CD4-positive, alpha-beta T cell treated with Interleukin-12 subunit alpha and Interleukin-12 subunit beta, for 1 hour (primary cell): ENCODE measurements at regions not wholly inside any gene's neighbourhood (a gene's known extent, or its start where the extent isn't known, plus 50 kb on each side); places are given as distances from the start of the nearest gene placed in this dataset.

Experiments used
- DNase-seq: peaks from one replicate; pipeline ENCODE4 v3.0.0-alpha.2; 2020

DNA sequence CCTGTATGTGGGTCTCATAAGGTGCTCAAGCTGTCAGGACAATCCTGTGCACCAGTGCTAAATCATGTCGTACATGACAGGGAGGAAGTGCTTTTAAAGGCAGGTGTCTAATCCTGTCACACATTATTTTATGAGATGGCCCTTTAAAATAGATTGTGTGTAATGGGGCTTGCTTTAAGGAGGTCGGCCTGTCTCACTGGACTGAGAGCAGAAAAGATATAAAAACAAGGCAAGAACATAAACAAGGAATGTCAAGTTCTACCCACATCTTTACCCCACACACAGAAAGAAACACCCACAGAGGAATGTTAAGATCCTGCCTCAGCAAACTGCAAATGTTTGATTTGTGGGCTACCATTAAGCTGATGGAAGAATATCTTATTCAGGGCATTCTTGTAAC lies 279.0 kb downstream of the FOXA2 start:
- no peak for DNase-seq

DNA sequence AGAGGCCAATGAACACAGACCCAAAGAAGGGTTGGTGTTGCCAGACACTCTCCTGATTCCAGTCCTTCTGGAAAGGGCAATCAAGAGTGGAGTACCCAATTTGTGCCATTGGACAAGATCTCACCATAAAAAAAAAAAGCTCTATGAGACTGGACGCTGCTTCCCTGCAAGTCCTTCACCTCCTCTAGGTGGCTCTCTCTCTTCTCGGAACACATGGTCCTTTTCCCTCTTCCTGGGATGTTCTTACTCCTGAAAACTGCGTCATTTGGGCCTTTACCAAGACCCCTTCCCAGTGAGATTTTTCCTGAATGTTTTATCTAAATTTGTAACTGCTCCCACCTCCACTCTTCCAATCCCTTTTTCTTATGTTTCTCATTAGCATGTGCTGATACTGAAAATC lies 280.8 kb downstream of the FOXA2 start:
- no peak for DNase-seq

DNA sequence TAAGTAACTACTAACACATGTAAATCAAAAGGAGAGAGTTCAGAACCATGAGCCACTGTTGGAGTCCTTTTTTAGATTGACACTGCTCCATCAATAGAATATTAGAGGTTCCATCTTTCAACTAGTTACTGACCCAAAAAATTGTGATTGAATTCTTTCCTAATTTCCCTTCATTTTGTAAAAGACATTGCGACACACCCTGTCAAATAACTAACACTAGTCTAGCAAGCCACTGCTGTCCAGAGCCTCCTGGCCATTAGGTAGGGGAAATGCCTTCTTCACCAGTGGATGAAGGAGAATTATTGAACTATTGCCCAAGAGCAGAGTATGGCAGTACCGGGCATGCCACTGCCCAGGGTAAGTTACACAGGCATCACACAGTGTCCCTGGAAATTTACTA lies 282.3 kb downstream of the FOXA2 start:
- DNase-seq, result no peak

DNA sequence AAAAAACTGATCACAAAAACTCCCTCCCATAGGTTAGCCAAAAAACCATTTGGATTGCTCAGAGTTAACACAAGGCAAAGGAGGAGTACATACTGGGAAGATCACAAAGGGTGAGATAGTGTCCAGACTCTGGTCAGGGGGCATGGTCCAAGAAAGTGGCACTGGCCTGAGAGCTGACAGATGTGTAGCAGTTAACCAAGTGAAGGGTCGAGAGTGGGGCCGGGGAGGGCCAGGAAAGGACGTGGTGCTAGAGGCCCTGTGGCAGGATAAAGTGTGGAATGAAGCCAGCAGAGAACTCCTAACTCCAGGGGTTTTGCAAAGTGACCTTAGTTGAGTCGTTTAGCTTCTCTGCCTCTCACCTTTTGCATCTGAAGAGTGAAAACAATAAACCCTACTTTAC lies 290.5 kb downstream of the FOXA2 start:
- no peak for DNase-seq

DNA sequence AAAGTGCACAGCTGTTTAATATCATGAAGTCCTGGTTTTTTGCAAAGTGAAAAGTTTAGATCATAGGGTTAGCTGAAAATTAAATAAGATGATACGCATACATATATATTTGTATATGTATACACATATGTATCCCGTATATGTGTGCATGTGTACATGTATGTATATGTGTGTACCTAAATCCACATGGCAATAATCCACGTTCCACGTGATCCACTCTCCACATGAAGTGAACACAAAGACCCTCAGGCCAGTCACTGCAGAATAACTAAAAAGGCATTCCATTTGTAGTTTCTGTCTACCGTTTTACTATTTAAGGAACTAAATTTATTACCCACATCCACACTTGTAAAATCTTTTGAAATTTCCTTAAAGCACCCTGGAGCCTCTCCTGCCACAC lies 294.9 kb downstream of the FOXA2 start:
- no peak for DNase-seq

DNA sequence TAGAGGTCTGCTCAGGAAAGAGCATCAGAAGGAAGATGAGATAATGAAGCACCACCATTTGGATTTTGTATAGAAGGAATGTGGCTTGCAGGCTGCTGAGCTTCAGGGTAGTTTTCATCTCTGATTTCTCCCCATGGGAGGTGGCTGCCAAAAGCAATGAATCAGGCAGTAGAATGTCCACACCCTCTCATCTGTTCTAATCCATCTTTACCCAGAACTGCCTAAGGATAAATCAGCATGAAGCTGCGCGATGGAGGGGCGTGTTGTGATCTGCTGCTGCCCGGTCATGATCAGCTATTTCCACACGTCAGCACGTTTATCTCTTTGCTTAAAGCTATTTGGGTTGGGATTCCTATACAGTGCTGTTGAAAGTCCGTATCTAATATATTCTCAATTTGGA lies 295.4 kb downstream of the FOXA2 start:
- DNase-seq, result no peak

DNA sequence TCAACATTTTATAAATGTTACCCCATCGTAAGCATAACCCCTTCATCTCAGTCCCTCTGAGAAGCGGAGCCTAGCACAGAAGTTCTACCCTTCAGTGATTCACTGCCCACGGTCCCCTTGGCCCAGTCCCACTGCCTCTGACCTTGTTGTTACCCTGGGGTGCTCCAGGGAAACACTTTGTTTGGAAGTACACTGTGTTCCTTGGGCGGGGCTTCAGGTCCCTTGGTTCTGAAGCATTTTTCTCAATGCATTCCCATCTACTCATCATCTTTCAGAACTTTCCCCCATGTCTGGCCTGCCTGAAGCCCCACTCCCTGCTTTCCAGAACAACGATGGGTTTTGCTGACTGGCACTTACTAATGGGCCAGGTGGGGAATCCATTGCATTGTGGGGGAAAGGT lies 296.2 kb downstream of the FOXA2 start:
- DNase-seq, result no peak

DNA sequence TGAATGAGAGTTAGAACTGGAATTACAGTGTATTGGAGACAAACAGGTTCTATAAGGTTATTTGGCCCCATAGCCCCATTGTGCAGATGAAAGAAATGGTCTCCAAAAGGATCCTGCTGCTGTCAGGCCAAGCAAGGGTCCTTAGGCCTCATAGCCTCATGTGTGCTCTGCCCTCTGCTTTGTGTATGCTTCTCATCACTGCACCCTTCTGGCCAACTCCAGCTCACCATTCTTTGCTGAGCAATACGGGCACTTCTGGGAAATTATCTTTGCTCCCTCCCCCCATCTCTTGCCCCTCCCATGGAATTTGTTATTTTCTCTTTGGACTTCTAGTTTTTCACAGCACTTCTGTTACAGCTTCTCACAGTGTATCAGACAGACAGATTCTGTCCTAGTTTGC lies 298.8 kb downstream of the FOXA2 start:
- DNase-seq, result no peak

DNA sequence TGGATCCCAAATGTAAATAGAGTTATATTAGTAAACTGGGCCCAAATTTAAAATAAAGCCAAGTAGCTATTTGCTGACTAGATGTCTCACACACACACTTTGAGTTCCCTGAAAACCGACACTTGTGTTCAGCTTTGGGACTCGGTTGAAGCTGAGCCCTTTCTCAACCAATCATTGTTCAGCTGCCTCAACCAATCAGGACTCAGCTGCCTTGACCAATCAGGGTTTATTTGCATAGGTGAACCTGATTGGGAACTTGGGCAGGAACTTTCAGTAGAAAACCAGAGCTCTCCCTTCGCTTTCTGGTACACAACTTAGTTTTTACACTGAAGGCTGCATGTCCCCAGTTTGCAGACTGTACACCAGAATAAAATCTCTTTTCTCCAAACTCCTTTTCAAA lies 301.7 kb downstream of the FOXA2 start:
- no peak for DNase-seq

DNA sequence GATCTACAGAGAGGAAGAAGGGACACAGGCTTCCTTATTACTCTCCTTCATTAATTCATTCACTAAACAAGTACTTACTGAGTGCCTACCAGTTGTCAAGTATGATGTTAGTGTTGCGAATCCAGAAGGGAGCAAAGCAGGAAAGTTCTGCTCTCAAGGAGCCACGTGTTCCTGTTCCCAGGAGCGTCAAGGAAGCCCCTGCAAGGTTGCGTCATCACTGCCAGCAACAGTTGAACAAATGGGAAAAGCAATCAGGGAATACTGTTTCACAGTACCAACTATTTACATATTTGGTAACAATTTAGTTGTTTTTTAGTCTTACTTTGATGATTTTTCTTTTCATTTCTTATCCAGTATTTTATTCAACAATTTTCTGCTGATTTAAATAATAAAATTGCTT lies 310.0 kb downstream of the FOXA2 start:
- DNase-seq, result no peak

DNA sequence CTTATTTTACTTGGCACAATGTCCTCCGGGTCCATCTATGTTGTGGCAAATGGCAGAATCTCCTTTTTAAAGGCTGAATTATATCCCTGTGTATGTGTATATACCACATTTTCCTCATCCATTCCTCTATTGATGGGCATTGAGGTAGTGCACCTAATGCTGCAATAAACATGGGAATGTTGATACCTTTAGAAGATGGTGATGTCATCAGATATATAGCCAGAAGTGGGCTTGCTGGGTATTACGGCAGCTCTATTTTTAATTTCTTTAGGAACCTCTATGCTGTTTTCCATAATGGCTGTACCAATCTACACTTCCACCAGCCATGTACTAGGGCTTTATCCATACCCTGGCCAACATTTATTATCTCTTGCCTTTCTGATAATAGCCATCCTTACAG lies 315.7 kb downstream of the FOXA2 start:
- no peak for DNase-seq

DNA sequence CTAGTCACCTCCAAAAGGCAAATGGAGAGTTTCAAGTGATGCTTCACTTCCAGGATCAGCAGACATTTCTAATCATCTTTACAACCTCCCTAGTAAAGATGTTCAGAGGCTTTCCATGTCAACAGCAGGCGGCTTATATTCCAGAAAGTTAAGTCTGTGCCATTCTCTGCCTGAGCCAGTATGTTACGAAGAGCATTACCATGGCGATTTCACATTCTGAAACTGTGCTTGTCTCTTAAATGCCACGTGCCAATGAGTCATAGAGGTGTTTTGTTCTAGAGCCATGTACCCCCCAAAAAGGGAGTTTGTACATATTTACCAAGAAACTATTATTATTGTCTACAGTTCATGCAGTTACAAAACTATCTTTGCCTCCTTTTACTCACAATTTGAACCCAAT lies 319.5 kb downstream of the FOXA2 start:
- no peak for DNase-seq

DNA sequence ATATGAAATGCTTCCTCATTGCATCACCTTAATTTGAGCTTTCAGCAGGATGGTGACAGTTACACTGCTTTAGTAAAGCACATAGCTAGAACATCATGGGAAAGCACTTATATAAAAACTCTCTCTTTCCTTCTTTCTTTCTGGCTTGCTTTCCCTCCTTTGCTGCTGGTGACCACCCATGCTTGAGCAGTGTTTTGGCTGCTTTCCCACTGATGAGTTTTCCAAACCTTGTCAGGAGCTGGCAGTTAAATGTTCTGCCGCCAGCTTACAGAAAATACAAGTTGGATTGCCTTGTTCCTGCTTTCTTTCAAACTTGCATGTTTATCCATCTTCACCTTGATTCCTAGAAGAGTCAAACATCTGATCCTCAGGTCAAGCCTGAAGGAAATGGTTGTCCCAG lies 323.9 kb downstream of the FOXA2 start:
- DNase-seq, result no peak

DNA sequence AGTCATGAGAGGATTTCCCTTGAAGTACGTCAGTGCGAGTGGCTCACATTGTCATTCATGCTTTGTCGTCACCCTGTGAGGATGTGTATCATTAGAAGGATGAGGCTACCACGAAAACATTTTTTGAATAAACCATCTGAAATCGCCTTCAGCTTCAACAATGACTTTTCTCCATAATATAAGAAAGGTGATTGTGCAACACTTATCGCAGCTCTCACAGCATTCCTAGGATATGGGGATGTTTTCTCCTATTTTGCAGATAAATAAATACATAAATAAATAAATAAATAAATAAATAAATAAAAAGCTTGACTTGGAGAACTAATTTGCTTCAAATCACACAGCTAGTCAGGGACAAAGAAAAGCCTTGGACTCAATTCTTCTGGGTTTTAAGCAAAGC lies 326.5 kb downstream of the FOXA2 start:
- DNase-seq, result no peak

DNA sequence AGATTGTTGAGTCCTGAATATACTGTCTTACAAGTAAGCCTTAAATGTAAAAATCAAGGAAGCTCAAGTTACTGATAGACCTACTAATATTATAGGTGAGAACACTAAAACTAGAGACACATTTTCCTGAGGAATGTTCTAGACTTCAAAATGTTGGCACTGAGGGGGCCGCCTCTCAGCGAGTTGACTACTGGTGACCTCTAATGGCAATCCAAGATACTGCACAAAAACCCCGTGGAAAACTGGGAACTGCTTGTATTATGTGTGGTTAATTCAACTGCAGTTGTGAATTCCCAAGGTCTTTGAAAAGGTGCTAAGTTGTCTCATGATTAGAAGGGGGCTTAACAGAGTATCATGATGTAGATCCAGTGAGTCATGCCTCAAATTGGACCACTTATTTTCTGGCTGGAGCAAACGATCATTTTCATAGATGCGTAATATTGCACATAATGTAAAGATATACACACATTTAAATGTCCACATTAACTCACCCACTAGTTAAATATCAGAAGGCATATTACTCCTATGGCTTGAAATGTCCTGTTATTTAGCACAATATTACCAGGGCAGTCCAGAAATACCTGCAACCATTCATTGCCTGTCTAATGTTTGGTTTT lies 336.2 kb downstream of the FOXA2 start:
- DNase-seq, result no peak

DNA sequence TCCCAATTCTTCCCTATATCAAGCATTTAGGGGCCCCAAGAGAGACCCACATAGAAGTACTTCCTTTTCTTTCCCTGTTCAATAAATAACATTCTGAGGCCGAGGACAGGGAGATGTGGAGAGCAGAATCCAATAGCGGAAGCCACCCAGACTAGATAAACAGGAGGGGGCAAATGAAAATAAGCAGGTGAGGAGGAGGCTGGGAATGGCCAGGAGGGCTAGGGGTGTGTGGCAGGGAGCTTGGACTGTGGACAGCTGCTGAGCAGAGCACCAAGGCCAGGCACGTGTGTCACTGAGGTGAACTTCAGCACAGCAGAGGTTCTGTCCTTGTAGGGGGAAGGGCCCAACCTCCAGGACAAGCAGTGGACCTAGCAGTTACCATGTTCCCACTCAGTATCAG lies 339.2 kb downstream of the FOXA2 start:
- no peak for DNase-seq

DNA sequence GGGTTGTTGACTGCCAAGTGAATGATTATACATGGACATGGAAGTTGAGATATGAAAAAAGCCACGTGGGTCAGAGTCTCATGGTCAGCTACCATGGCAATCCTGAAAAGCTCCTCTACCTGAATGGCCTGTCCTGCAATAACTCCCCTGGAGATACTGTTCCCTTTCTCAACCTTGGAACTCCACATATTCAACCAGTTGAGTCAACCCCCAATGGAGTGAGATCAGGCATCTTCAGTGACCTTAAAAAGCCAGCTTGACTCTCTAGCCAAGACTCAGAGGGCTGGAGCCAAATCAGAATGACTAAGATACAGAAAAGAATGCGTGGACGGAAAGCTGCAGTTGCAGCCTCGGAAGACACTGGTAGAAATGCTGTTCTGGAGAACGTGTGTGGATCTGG lies 341.3 kb downstream of the FOXA2 start:
- no peak for DNase-seq

DNA sequence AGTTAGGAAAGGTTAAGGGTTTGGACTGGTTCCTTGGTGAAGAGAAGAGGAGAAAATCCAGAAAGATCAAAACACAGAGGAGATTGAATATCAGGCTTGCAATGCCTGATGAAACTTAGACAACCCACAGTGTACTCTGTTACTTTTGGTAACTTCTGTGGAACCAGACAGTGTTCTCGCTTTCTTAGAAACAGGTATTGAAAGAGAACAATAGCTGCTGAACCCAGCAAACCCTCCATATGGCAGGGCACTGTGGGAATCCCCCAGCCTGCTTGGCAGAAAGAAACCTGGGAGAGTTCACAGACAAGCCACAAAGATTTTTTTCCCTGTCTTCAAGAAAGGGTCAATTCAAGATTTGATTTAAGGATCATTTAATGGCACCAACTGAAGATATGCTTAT lies 342.8 kb downstream of the FOXA2 start:
- DNase-seq, result no peak

DNA sequence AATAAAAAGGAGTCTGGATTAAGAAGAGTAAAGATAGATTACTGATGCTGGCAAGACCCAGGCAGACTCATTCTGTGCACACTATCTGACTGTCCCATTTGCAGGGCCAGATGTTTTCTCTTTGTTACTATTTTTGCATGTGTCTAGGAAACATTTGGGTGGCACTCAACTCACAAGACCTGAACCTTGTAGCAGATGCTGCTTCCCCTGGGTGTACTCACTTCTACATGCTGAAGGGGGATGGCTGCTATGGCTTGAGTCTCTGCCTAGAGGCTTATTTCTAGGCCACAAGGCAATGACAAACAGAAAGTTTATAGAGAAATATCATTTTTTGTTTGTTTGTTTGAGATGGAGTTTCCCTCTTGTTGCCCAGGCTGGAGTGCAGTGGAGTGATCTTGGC lies 351.4 kb downstream of the FOXA2 start:
- no peak for DNase-seq

DNA sequence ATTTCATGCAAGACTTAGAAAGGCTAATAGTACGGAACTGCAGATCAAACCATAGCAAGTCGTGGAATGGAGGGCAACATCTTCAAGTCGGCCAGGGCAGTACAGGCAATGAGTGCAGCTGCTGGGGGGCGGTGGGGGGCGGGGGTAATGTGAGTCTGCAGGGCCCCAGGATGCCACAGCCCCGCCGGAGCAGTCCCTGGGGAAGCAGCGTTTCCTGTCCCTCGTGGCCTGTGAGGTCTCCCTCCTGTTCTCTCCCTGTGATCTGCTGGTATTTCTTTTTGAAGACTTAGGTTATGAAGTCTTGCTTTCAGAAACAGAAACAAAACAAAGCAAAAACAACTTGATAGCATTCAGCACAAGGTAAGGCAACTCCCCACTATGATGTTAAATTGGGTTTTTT lies 351.9 kb downstream of the FOXA2 start:
- DNase-seq, result no peak

DNA sequence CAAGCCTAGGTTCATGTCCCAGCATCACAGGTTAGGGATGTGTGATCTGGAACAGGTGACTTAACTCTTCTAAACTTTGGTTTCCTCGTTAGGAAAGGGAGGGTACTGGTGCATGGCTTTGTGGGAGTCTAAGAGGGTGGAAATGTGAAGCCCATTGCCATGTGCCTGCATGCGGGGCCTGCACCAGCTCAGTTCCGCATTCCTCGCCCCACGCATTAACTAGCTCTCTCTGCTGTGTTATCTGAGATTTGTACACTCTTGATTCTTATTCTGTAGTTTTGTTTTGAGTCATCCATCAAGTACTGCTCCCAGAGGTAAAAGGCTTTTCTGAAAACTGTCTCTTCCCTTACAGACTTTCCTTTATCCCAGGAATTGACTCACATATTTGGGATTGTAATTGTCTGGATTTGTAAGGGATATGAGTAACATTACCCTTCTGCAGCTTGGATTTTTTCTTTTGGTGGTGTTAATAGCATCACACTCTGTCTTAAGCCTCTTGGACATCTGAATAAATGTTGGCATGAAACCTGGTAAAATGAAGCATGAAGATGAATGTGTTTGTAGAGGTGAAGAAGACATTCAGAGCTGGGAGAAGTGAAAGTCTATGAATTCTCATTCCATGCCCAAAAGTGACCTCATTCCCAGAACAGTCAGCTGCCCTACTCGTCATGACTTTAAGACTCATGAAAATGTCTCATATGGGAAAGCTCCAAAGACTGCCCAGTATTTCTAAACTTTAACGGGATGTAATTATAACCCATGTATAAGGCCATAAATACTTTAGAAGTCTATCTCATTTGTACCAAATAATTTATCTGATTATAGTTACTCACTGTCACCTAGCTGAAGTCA lies 357.3 kb downstream of the FOXA2 start:
- no peak for DNase-seq

DNA sequence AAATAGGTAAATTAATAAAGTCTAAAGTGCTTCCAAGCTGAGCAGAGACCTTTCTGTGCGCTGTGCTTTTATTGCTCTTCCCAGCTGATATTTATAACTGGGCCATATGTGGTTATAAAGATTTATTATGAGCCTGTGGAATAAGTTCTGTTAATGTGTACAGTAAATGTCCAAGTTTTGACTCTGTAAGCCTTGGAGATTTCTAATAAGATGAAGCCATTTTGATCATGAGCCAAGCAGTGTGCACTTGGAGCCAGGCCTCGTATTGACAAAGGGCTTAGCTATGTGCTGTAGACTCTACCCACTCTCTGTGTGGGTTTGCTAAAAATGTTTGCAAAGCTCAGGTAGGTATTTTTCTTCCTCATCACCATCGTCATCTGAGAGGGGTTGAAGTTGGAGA lies 361.1 kb downstream of the FOXA2 start:
- no peak for DNase-seq

DNA sequence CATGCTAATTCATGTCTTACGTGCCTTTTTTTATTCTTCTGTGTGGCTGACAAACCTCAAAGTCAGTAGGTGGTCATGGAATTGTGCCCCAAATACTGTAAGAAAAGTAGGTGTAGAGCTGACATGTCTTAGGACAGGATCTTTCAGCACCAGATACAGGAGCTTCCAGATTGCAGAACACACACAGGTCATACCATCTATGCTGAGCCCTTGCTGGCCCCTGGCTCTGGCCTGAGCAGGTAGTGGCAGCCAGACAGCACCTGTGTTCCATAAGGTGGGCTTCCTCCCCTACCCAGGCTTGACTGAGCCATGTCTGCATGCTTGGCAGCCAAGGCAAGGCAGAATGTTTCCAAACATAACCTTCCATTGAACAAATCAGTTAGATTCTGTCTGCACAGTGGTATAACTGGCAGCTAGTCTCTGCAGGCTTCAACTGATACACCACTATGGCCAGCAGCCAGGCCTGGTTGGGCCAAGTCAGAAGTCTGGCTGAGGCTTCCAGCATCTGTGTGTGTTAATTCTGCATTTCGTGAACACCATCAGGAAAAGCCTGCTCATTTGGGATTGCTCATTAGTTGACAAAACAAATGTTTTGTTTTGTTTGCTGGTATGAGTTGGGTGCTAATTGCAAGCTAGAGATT lies 366.5 kb downstream of the FOXA2 start:
- no peak for DNase-seq

DNA sequence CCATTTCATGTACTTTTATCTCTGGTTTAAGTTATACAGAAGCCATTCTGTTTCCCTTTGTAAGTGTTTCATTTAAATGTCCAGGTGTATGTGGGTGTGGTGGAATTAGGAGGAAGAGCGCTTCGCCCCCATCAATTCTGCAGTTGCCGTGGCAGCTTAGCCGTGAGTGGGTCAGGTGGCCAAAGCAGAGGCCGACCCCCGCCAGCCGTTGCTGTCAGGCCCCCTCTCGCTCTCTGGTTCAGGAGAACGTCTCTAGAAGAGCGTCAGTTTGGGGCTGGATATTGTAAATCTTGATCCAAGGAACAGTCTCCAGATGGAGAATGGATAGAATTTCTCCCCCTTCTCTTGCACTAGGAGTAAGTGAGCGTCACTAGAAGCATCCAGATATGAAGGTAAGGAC lies 367.4 kb downstream of the FOXA2 start:
- DNase-seq, result no peak

DNA sequence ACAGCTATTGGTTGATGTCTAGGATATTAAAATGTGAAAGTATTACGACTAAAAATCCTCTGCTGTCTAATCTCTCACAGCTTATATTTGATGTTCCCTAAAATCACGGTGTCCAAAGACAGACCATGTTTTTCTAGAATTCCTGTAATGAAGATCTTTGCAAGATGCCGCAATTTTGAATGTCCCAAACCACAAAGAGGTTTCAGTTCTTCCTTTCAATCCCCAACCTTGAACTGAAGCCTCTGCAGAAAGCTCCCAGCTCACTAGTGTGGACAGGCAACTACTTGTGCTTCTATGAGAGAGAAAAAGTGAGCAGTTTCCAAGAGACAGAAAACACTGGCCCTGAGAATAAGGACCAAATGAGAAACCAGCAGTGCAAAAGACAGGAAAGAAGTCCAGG lies 370.1 kb downstream of the FOXA2 start:
- no peak for DNase-seq
